ENCODE measurements at regions not wholly inside any gene's neighbourhood (a gene's known extent, or its start where the extent isn't known, plus 50 kb on each side); places are given as distances from the start of the nearest gene placed in this dataset.

- Histone ChIP-seq H3K27ac (ENCODE audit: low read depth, low read length) (no peak overlapping the region), H3K4me3 (ENCODE audit: low read depth, low read length) (no peak overlapping the region), H3K4me1 (ENCODE audit: control insufficient read depth, insufficient read depth, low read length) (no peaks in the 10 kb centered on the region), H3K36me3 (ENCODE audit: control insufficient read depth, insufficient read depth, low read length) (no peaks in the 10 kb centered on the region), H3K27me3 (ENCODE audit: control insufficient read depth, insufficient read depth, low read length) (no peaks in the 10 kb centered on the region), H3K9me3 (ENCODE audit: control insufficient read depth, insufficient read depth, low read length) (no peaks in the 10 kb centered on the region)
- no peak for DNase-seq (ENCODE audit: low read depth in 4 of 6, low spot score in 6 of 6)
- WGBS (ENCODE audit: insufficient coverage) = no CpG with 5 or more reads among the region's 2 CpGs
Measured at GRCh38 chr2:107202962-107203591, 317.1 kb upstream of the ST6GAL2 start.

GRCh38 chr2:107215401-107216350, 329.7 kb upstream of the ST6GAL2 start:
- no peak overlapping the region for H3K27ac ChIP-seq (ENCODE audit: low read depth, low read length)
- H3K27me3 ChIP-seq (ENCODE audit: control insufficient read depth, insufficient read depth, low read length) = no peaks in the 10 kb centered on the region
- DNase-seq (ENCODE audit: low read depth in 4 of 6, low spot score in 6 of 6) = peak in 1 of 6 donors; percentile 11
- WGBS (ENCODE audit: insufficient coverage) = 100% methylated on average over 1 of the region's 9 CpGs
- H3K36me3 ChIP-seq (ENCODE audit: control insufficient read depth, insufficient read depth, low read length) = no peaks in the 10 kb centered on the region
- H3K4me1 ChIP-seq (ENCODE audit: control insufficient read depth, insufficient read depth, low read length) = no peaks in the 10 kb centered on the region
- H3K4me3 ChIP-seq (ENCODE audit: low read depth, low read length) = no peak overlapping the region
- no peaks in the 10 kb centered on the region for H3K9me3 ChIP-seq (ENCODE audit: control insufficient read depth, insufficient read depth, low read length)

DNA sequence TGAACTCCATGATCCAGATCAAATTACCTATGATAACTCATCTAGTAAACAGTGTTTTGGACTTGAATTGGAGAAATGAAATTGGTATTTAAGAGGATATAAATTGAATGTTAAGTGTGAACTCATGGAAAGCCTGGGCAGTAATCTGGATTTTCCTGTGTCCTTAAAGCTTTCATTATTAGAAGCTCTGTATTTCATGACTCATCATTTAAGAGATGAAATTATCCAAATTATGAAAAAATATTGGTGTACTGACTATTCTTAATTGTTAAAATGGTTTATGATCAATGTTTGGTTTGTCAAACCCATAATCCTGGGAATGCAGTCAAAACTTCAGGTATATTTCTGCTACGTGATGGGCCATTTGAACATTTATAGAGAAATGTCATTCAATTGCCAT, 332.2 kb upstream of the ST6GAL2 start:
- Histone ChIP-seq H3K4me3 (ENCODE audit: low read depth, low read length) (no peak overlapping the region), H3K36me3 (ENCODE audit: control insufficient read depth, insufficient read depth, low read length) (no peaks in the 10 kb centered on the region), H3K27me3 (ENCODE audit: control insufficient read depth, insufficient read depth, low read length) (no peaks in the 10 kb centered on the region), H3K4me1 (ENCODE audit: control insufficient read depth, insufficient read depth, low read length) (no peaks in the 10 kb centered on the region), H3K9me3 (ENCODE audit: control insufficient read depth, insufficient read depth, low read length) (no peaks in the 10 kb centered on the region), H3K27ac (ENCODE audit: low read depth, low read length) (no peak overlapping the region)
- no peak for DNase-seq (ENCODE audit: low read depth in 4 of 6, low spot score in 6 of 6)
- 83% methylated on average over 1 of the region's 1 CpG for WGBS (ENCODE audit: insufficient coverage)

- no peaks in the 10 kb centered on the region for H3K4me1 ChIP-seq (ENCODE audit: control insufficient read depth, insufficient read depth, low read length)
- H3K9me3 ChIP-seq (ENCODE audit: control insufficient read depth, insufficient read depth, low read length) = no peaks in the 10 kb centered on the region
- no peak overlapping the region for H3K4me3 ChIP-seq (ENCODE audit: low read depth, low read length)
- no peaks in the 10 kb centered on the region for H3K36me3 ChIP-seq (ENCODE audit: control insufficient read depth, insufficient read depth, low read length)
- DNase-seq (ENCODE audit: low read depth in 4 of 6, low spot score in 6 of 6) = peak in 1 of 6 donors; percentile 74
- H3K27ac ChIP-seq (ENCODE audit: low read depth, low read length) = no peak overlapping the region
- no peaks in the 10 kb centered on the region for H3K27me3 ChIP-seq (ENCODE audit: control insufficient read depth, insufficient read depth, low read length)
Measured at GRCh38 chr2:107222466-107222865, 336.5 kb upstream of the ST6GAL2 start.

- no peak for DNase-seq (ENCODE audit: low read depth in 4 of 6, low spot score in 6 of 6)
- WGBS (ENCODE audit: insufficient coverage) = 85% methylated on average over 4 of the region's 5 CpGs
- Histone ChIP-seq H3K4me1 (ENCODE audit: control insufficient read depth, insufficient read depth, low read length) (no peaks in the 10 kb centered on the region), H3K4me3 (ENCODE audit: low read depth, low read length) (no peak overlapping the region), H3K27me3 (ENCODE audit: control insufficient read depth, insufficient read depth, low read length) (no peaks in the 10 kb centered on the region), H3K36me3 (ENCODE audit: control insufficient read depth, insufficient read depth, low read length) (no peaks in the 10 kb centered on the region), H3K9me3 (ENCODE audit: control insufficient read depth, insufficient read depth, low read length) (peaks cover 1% of the 10 kb centered on the region), H3K27ac (ENCODE audit: low read depth, low read length) (no peak overlapping the region)
Measured at GRCh38 chr2:107235491-107236254, 349.7 kb upstream of the ST6GAL2 start.

GRCh38 chr2:107242811-107243210, 356.8 kb upstream of the ST6GAL2 start:
- no peaks in the 10 kb centered on the region for H3K9me3 ChIP-seq (ENCODE audit: control insufficient read depth, insufficient read depth, low read length)
- no peak overlapping the region for H3K4me3 ChIP-seq (ENCODE audit: low read depth, low read length)
- no peaks in the 10 kb centered on the region for H3K36me3 ChIP-seq (ENCODE audit: control insufficient read depth, insufficient read depth, low read length)
- no CpG with 5 or more reads among the region's 1 CpG for WGBS (ENCODE audit: insufficient coverage)
- H3K27me3 ChIP-seq (ENCODE audit: control insufficient read depth, insufficient read depth, low read length) = no peaks in the 10 kb centered on the region
- H3K4me1 ChIP-seq (ENCODE audit: control insufficient read depth, insufficient read depth, low read length) = no peaks in the 10 kb centered on the region
- DNase-seq (ENCODE audit: low read depth in 4 of 6, low spot score in 6 of 6) = no peak
- no peak overlapping the region for H3K27ac ChIP-seq (ENCODE audit: low read depth, low read length)

DNA sequence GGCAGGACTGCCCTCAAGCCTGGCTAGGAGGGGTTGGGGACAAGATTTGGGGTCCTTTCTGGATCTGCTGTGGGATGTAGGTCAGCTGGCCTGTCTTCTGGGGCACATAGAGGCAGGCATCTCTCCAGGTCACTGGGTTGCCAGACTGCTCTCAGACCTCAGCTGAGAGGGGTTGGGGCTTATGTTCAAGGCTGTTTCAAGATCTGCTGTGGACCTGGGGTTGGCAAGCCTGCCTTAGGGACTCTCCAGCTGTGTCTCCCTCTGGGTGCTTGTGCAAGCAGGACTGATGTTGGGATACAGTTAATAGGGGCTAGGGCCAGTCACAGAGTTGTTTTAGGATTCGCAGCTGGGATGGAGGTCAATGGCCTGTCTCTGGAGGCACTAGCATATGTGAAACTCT, 363.0 kb upstream of the ST6GAL2 start:
- no peaks in the 10 kb centered on the region for H3K4me1 ChIP-seq (ENCODE audit: control insufficient read depth, insufficient read depth, low read length)
- no peaks in the 10 kb centered on the region for H3K9me3 ChIP-seq (ENCODE audit: control insufficient read depth, insufficient read depth, low read length)
- no peak overlapping the region for H3K4me3 ChIP-seq (ENCODE audit: low read depth, low read length)
- WGBS (ENCODE audit: insufficient coverage) = 89% methylated on average over 1 of the region's 1 CpG
- no peaks in the 10 kb centered on the region for H3K27me3 ChIP-seq (ENCODE audit: control insufficient read depth, insufficient read depth, low read length)
- H3K36me3 ChIP-seq (ENCODE audit: control insufficient read depth, insufficient read depth, low read length) = no peaks in the 10 kb centered on the region
- no peak for DNase-seq (ENCODE audit: low read depth in 4 of 6, low spot score in 6 of 6)
- no peak overlapping the region for H3K27ac ChIP-seq (ENCODE audit: low read depth, low read length)

DNA sequence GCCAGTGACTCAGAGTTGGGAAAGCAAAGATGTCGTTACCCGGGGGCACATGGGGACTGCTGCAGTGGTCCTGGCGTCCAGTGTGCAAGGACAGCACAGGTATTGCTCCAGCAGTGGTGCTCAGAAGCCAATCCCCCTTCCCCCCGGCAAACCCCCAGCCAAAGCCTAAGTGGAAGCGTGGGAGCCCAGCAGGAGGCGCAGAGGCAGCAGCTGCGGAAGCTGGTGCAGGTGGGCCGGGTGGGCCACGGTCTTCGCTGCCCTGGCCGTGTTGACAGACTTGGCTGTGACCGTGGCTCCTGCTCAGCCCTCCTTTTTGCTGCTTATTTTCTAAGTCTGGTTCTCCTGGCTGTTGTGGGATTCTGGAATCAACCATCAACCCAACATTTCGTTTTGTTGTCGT, 369.8 kb upstream of the ST6GAL2 start:
- no peaks in the 10 kb centered on the region for H3K27me3 ChIP-seq (ENCODE audit: control insufficient read depth, insufficient read depth, low read length)
- H3K9me3 ChIP-seq (ENCODE audit: control insufficient read depth, insufficient read depth, low read length) = no peaks in the 10 kb centered on the region
- no peak overlapping the region for H3K27ac ChIP-seq (ENCODE audit: low read depth, low read length)
- 93% methylated on average over 13 of the region's 14 CpGs for WGBS (ENCODE audit: insufficient coverage)
- H3K4me1 ChIP-seq (ENCODE audit: control insufficient read depth, insufficient read depth, low read length) = no peaks in the 10 kb centered on the region
- H3K36me3 ChIP-seq (ENCODE audit: control insufficient read depth, insufficient read depth, low read length) = no peaks in the 10 kb centered on the region
- no peak overlapping the region for H3K4me3 ChIP-seq (ENCODE audit: low read depth, low read length)
- DNase-seq (ENCODE audit: low read depth in 4 of 6, low spot score in 6 of 6) = no peak

- H3K4me3 ChIP-seq (ENCODE audit: low read depth, low read length) = no peak overlapping the region
- no peaks in the 10 kb centered on the region for H3K4me1 ChIP-seq (ENCODE audit: control insufficient read depth, insufficient read depth, low read length)
- no peaks in the 10 kb centered on the region for H3K27me3 ChIP-seq (ENCODE audit: control insufficient read depth, insufficient read depth, low read length)
- H3K9me3 ChIP-seq (ENCODE audit: control insufficient read depth, insufficient read depth, low read length) = no peaks in the 10 kb centered on the region
- peak in 1 of 6 donors; percentile 13 for DNase-seq (ENCODE audit: low read depth in 4 of 6, low spot score in 6 of 6)
- H3K27ac ChIP-seq (ENCODE audit: low read depth, low read length) = no peak overlapping the region
- H3K36me3 ChIP-seq (ENCODE audit: control insufficient read depth, insufficient read depth, low read length) = no peaks in the 10 kb centered on the region
- WGBS (ENCODE audit: insufficient coverage) = 56% methylated on average over 6 of the region's 8 CpGs
Measured at GRCh38 chr2:107258531-107259407, 372.8 kb upstream of the ST6GAL2 start.
